Neural cell (in vitro differentiated cells): ENCODE measurements at regions not wholly inside any gene's neighbourhood (a gene's known extent, or its start where the extent isn't known, plus 50 kb on each side); places are given as distances from the start of the nearest gene placed in this dataset.

Experiments used
- H2AFZ ChIP-seq: fragments of 200-600, 300-800 bp; sonication (generic), shearing (Covaris generic); 2 replicates; pipeline ENCODE4 v1.6.0; 2014; ENCODE audit warnings: low read depth, mild to moderate bottlenecking, antibody characterized with exemption, low read length, moderate library complexity
- H3F3A ChIP-seq: fragments of 200-600 bp; shearing (Covaris generic); 2 replicates; pipeline ENCODE4 v1.6.1; 2016; ENCODE audit warnings: mild to moderate bottlenecking, moderate library complexity, mixed read lengths, antibody characterized with exemption, low read length; ENCODE audit not compliant: insufficient read depth, poor library complexity, severe bottlenecking
- H3K27ac ChIP-seq: fragments of 200-600, 300-800 bp; sonication (generic), shearing (Covaris generic); 2 replicates; pipeline ENCODE4 v1.5.1; 2014; ENCODE audit warnings: mild to moderate bottlenecking, low read length, moderate library complexity
- H3K27me3 ChIP-seq: fragments of 300-800, 200-600 bp; sonication (generic), shearing (Covaris generic); 2 replicates; pipeline ENCODE4 v1.6.0; 2014; ENCODE audit warnings: mild to moderate bottlenecking, low read depth, low read length, moderate library complexity; ENCODE audit not compliant: insufficient read depth
- H3K36me3 ChIP-seq: fragments of 300-800, 200-600 bp; sonication (generic), shearing (Covaris generic); 2 replicates; pipeline ENCODE4 v1.5.1; 2014; ENCODE audit warnings: mild to moderate bottlenecking, antibody characterized with exemption, low read length, moderate library complexity; ENCODE audit not compliant: insufficient read depth
- H3K4me2 ChIP-seq: fragments of 300-800, 200-600 bp; sonication (generic), shearing (Covaris generic); 2 replicates; pipeline ENCODE4 v1.6.0; 2014; ENCODE audit warnings: mild to moderate bottlenecking, low read length
- H3K4me3 ChIP-seq: fragments of 300-800, 200-600 bp; sonication (generic), shearing (Covaris generic); 2 replicates; pipeline ENCODE4 v1.5.1; 2014; ENCODE audit warnings: mild to moderate bottlenecking, low read length, moderate library complexity
- H3K79me2 ChIP-seq: fragments of 200-600 bp; shearing (Covaris generic); replicated peaks from 2 replicates; pipeline ENCODE4 v1.6.0; 2014; ENCODE audit warnings: mild to moderate bottlenecking, low read length, moderate library complexity; ENCODE audit not compliant: insufficient read depth
- H3K9ac ChIP-seq: fragments of 300-800, 200-600 bp; sonication (generic), shearing (Covaris generic); 2 replicates; pipeline ENCODE4 v1.6.1; 2016; ENCODE audit warnings: mild to moderate bottlenecking, low read length, mixed read lengths
- H3K9me2 ChIP-seq: fragments of 200-600 bp; shearing (Covaris generic); 2 replicates; pipeline ENCODE4 v1.6.1; 2016; ENCODE audit warnings: mild to moderate bottlenecking, low read length, mixed read lengths; ENCODE audit not compliant: insufficient read depth
- H3K9me3 ChIP-seq: fragments of 200-600, 300-800 bp; sonication (generic), shearing (Covaris generic); 2 replicates; pipeline ENCODE4 v1.6.1; 2016; ENCODE audit warnings: mild to moderate bottlenecking, mixed run types, low read length, moderate library complexity, mixed read lengths
- H4K20me1 ChIP-seq: fragments of 200-600 bp; shearing (Covaris generic); 2 replicates; pipeline ENCODE4 v1.6.1; 2016; ENCODE audit warnings: mild to moderate bottlenecking, mixed run types; ENCODE audit not compliant: insufficient read depth
- EP300 ChIP-seq: fragments of 450-650 bp; conservative IDR thresholded peaks from 2 replicates; pipeline ENCODE4 v1.6.1; 2014; ENCODE audit warnings: antibody characterized with exemption, mild to moderate bottlenecking, moderate library complexity; ENCODE audit not compliant: poor library complexity, severe bottlenecking
- EZH2 ChIP-seq: fragments of 200-600, 300-800 bp; shearing (Covaris generic), sonication (generic); IDR thresholded peaks from 2 replicates; pipeline ENCODE4 v1.6.1; 2014; ENCODE audit warnings: antibody characterized with exemption, low read length, borderline replicate concordance, mild to moderate bottlenecking; ENCODE audit not compliant: insufficient read depth, poor library complexity, severe bottlenecking
- MXI1 ChIP-seq: fragments of 450-650 bp; conservative IDR thresholded peaks from 2 replicates; pipeline ENCODE4 v1.6.1; 2014; ENCODE audit warnings: antibody characterized with exemption, mild to moderate bottlenecking; ENCODE audit not compliant: poor library complexity, severe bottlenecking
- POLR2AphosphoS5 ChIP-seq: IDR thresholded peaks from 2 replicates; pipeline ENCODE4 v1.6.1; 2012
- RAD21 ChIP-seq: fragments of 450-650 bp; conservative IDR thresholded peaks from 2 replicates; pipeline ENCODE4 v1.6.1; 2014; ENCODE audit warnings: antibody characterized with exemption, mild to moderate bottlenecking, moderate library complexity
- SMC3 ChIP-seq: fragments of 450-650 bp; conservative IDR thresholded peaks from 2 replicates; pipeline ENCODE4 v1.6.1; 2014; ENCODE audit warnings: antibody characterized with exemption, mild to moderate bottlenecking, moderate library complexity; ENCODE audit not compliant: poor library complexity
- TAF1 ChIP-seq: IDR thresholded peaks from 2 replicates; pipeline ENCODE4 v1.6.1; 2012; ENCODE audit warnings: low read depth
- TF ChIP-seq, protein P1 (sequence below): fragments of 450-650 bp; IDR thresholded peaks from 2 replicates; pipeline ENCODE4 v1.5.1; 2014; ENCODE audit warnings: antibody characterized with exemption, mild to moderate bottlenecking, moderate library complexity; ENCODE audit not compliant: poor library complexity, severe bottlenecking
- TF ChIP-seq, protein P2 (sequence below): IDR thresholded peaks from 2 replicates; pipeline ENCODE4 v1.6.1; 2012; ENCODE audit warnings: borderline replicate concordance

DNA sequence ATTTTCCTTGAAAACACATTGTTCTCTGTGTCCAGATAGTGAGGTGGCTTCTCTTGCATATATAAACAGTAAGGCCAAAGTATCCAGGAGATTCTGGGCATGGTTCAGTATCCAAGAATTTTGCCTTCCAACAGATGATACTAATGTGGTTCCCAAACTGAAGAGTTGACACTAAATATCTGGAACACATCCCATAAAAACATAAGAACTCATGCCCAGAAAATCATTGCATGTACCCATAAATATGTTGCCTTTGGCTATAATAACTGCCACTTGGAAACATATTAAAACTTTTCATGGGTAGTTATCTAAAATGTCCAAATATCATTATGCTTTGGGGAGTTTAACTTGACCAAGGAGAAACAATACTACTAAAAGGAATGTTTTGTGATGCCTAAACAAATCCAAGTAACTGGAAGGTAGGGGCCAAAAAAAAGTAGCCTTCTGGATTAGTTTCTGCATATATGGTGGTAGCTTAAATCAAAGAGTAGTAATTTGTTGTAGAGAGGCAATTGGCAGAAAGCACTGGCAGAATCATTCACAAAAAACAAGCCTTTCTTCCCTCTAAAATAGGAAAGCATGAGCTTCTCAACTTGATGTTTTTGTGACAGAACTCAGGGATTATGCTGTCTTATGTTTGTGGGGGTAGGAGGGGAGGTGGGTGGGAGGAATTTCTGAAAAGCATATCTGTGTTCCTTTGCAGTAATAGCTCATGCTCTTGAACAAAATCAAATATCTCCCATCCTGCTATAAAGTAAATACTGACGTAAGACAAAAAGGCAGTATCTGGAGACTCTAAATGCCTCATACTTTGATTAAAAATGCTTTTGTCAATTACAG is 753.9 kb downstream of the TUSC7 start:
- no peaks in the 10 kb centered on the region for H4K20me1 ChIP-seq
- TF ChIP-seq EZH2, result no peak
- no peak for TF ChIP-seq RAD21
- no peak for TF ChIP-seq SMC3
- TF ChIP-seq TAF1, result no peak
- TF ChIP-seq EP300, result no peak
- TF ChIP-seq POLR2AphosphoS5, result no peak
- TF ChIP-seq MXI1, result no peak
- TF ChIP-seq, protein P1, sequence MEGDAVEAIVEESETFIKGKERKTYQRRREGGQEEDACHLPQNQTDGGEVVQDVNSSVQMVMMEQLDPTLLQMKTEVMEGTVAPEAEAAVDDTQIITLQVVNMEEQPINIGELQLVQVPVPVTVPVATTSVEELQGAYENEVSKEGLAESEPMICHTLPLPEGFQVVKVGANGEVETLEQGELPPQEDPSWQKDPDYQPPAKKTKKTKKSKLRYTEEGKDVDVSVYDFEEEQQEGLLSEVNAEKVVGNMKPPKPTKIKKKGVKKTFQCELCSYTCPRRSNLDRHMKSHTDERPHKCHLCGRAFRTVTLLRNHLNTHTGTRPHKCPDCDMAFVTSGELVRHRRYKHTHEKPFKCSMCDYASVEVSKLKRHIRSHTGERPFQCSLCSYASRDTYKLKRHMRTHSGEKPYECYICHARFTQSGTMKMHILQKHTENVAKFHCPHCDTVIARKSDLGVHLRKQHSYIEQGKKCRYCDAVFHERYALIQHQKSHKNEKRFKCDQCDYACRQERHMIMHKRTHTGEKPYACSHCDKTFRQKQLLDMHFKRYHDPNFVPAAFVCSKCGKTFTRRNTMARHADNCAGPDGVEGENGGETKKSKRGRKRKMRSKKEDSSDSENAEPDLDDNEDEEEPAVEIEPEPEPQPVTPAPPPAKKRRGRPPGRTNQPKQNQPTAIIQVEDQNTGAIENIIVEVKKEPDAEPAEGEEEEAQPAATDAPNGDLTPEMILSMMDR, result no peak
- TF ChIP-seq, protein P2, sequence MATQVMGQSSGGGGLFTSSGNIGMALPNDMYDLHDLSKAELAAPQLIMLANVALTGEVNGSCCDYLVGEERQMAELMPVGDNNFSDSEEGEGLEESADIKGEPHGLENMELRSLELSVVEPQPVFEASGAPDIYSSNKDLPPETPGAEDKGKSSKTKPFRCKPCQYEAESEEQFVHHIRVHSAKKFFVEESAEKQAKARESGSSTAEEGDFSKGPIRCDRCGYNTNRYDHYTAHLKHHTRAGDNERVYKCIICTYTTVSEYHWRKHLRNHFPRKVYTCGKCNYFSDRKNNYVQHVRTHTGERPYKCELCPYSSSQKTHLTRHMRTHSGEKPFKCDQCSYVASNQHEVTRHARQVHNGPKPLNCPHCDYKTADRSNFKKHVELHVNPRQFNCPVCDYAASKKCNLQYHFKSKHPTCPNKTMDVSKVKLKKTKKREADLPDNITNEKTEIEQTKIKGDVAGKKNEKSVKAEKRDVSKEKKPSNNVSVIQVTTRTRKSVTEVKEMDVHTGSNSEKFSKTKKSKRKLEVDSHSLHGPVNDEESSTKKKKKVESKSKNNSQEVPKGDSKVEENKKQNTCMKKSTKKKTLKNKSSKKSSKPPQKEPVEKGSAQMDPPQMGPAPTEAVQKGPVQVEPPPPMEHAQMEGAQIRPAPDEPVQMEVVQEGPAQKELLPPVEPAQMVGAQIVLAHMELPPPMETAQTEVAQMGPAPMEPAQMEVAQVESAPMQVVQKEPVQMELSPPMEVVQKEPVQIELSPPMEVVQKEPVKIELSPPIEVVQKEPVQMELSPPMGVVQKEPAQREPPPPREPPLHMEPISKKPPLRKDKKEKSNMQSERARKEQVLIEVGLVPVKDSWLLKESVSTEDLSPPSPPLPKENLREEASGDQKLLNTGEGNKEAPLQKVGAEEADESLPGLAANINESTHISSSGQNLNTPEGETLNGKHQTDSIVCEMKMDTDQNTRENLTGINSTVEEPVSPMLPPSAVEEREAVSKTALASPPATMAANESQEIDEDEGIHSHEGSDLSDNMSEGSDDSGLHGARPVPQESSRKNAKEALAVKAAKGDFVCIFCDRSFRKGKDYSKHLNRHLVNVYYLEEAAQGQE, result no peak
- no peaks in the 10 kb centered on the region for H3K36me3 ChIP-seq
- H3K27me3 ChIP-seq, result no peaks in the 10 kb centered on the region
- H3K9me3 ChIP-seq, result no peaks in the 10 kb centered on the region
- H3K4me3 ChIP-seq, result no peak overlapping the region
- H3K27ac ChIP-seq, result peak overlapping the region; percentile 49
- no peaks in the 10 kb centered on the region for H3F3A ChIP-seq
- H3K9ac ChIP-seq, result no peak overlapping the region
- no peaks in the 10 kb centered on the region for H3K9me2 ChIP-seq
- H3K79me2 ChIP-seq, result no peaks in the 10 kb centered on the region
- H3K4me2 ChIP-seq, result no peak overlapping the region
- H2AFZ ChIP-seq, result no peak overlapping the region

DNA sequence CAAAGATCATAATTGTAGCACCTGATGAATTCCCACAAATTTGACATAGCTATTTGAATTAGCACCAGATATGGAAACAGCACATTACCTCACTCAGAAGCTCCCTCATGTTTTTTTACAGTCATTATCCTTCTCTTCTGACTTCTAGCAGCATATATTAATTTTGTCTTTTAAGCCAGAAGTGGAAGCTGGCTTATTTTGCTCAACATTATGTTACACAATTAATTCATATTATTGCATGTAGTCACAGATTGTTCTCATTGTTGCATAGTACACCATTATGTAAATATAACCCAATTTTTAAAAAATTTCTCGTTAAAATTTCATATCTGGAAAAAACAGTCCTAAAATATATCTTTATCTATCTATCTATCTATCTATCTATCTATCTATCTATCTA is 762.3 kb downstream of the TUSC7 start:
- TF ChIP-seq RAD21 (no peak), EP300 (no peak), TAF1 (no peak), MXI1 (no peak), EZH2 (no peak), SMC3 (no peak)
- Histone ChIP-seq H3K9me2 (no peaks in the 10 kb centered on the region), H3K4me2 (no peak overlapping the region), H2AFZ (no peak overlapping the region), H3K36me3 (no peaks in the 10 kb centered on the region), H4K20me1 (no peaks in the 10 kb centered on the region), H3K27ac (no peak overlapping the region), H3K9me3 (no peaks in the 10 kb centered on the region), H3K9ac (no peak overlapping the region), H3K4me3 (no peak overlapping the region), H3K79me2 (no peaks in the 10 kb centered on the region), H3K27me3 (no peaks in the 10 kb centered on the region), H3F3A (no peaks in the 10 kb centered on the region)
